Esophagus squamous epithelium (tissue), 4 donors: ENCODE measurements at regions not wholly inside any gene's neighbourhood (a gene's known extent, or its start where the extent isn't known, plus 50 kb on each side); places are given as distances from the start of the nearest gene placed in this dataset.

Source experiments
- CTCF ChIP-seq, 6 experiments: fragments of 450-650 bp in 4 of 6; fragments of 200-600 bp in 2 of 6; sonication (generic) in 2 of 6; IDR thresholded peaks; one replicate each; pipeline ENCODE4 v1.5.1; 2016 to 2019; ENCODE audit warnings: antibody characterized with exemption in 6 of 6, mild to moderate bottlenecking in 4 of 6, moderate library complexity in 4 of 6
- POLR2A ChIP-seq, 4 donors: fragments of 450-650 bp; IDR thresholded peaks; one replicate each; pipeline ENCODE4 v1.6.1; 2017; ENCODE audit warnings: antibody characterized with exemption in 4 of 4, mild to moderate bottlenecking in 4 of 4, moderate library complexity in 3 of 4

GRCh38 chr2:147327613-147328012, 517.2 kb upstream of the ACVR2A start:
- TF ChIP-seq POLR2A (IDR thresholded peaks at IDR 0.05) (no peak), CTCF (IDR thresholded peaks at IDR 0.05) (no peak)
